GM19099 (cell line): ENCODE measurements at regions not wholly inside any gene's neighbourhood (a gene's known extent, or its start where the extent isn't known, plus 50 kb on each side); places are given as distances from the start of the nearest gene placed in this dataset.

ENCODE experiments used
- POLR2A ChIP-seq: IDR thresholded peaks from 3 replicates; pipeline ENCODE4 v1.6.1; 2011; ENCODE audit warnings: low read depth; ENCODE audit not compliant: insufficient read length; ENCODE audit errors: extremely low read depth

GRCh38 chrX:2609431-2610238 lies 81.5 kb upstream of the CD99 start:
- TF ChIP-seq POLR2A = no peak

- peak; percentile 70 for TF ChIP-seq POLR2A
These were observed 82.3 kb upstream of the CD99 start for GRCh38 chrX:2608638-2609430.

- TF ChIP-seq POLR2A = no peak
These were observed 84.0 kb upstream of the CD99 start for GRCh38 chrX:2607113-2607512.

- no peak for TF ChIP-seq POLR2A
These were observed 90.5 kb upstream of the CD99 start for GRCh38 chrX:2600564-2600963.

GRCh38 chrX:2596555-2597255 lies 94.4 kb upstream of the CD99 start:
- TF ChIP-seq POLR2A = no peak

- TF ChIP-seq POLR2A = no peak
These were observed 95.0 kb upstream of the CD99 start for GRCh38 chrX:2596045-2596444.

GRCh38 chrX:2595258-2595657 lies 94.5 kb upstream of the DHRSX start:
- TF ChIP-seq POLR2A = no peak

GRCh38 chrX:2594491-2594890 lies 93.7 kb upstream of the DHRSX start:
- no peak for TF ChIP-seq POLR2A

- no peak for TF ChIP-seq POLR2A
These were observed 91.5 kb upstream of the DHRSX start for GRCh38 chrX:2592279-2592678.

GRCh38 chrX:2589186-2590020 lies 88.6 kb upstream of the DHRSX start:
- no peak for TF ChIP-seq POLR2A

- no peak for TF ChIP-seq POLR2A
These were observed 87.3 kb upstream of the DHRSX start for GRCh38 chrX:2588049-2588448.

- TF ChIP-seq POLR2A = no peak
These were observed 86.4 kb upstream of the DHRSX start for GRCh38 chrX:2587146-2587545.

- TF ChIP-seq POLR2A = no peak
These were observed 84.3 kb upstream of the DHRSX start for GRCh38 chrX:2585158-2585470.

- TF ChIP-seq POLR2A = no peak
These were observed 83.7 kb upstream of the DHRSX start for GRCh38 chrX:2584251-2585157.
